ENCODE measurements at regions not wholly inside any gene's neighbourhood (a gene's known extent, or its start where the extent isn't known, plus 50 kb on each side); places are given as distances from the start of the nearest gene placed in this dataset.
"Not testable (repeated sequence)": the region's sequence is repeated elsewhere in the genome, so short reads cannot be mapped to it uniquely, and the experiment has no call there.

- no peak for DNase-seq (ENCODE audit: low read depth, low spot score)
These were observed 279.2 kb upstream of the TBL1XR1 start for GRCh38 chr3:177476495-177476894.

- no peak for DNase-seq (ENCODE audit: low read depth, low spot score)
These were observed 279.7 kb upstream of the TBL1XR1 start for GRCh38 chr3:177476921-177477435.

- no peak for DNase-seq (ENCODE audit: low read depth, low spot score)
These were observed 281.0 kb upstream of the TBL1XR1 start for GRCh38 chr3:177478170-177478867.

- no peak for DNase-seq (ENCODE audit: low read depth, low spot score)
These were observed 282.3 kb upstream of the TBL1XR1 start for GRCh38 chr3:177479630-177480029.

GRCh38 chr3:177481329-177481728, 284.0 kb upstream of the TBL1XR1 start:
- no peak for DNase-seq (ENCODE audit: low read depth, low spot score)

- DNase-seq (ENCODE audit: low read depth, low spot score) = no peak
These were observed 284.9 kb upstream of the TBL1XR1 start for GRCh38 chr3:177482048-177482691.

GRCh38 chr3:177483182-177483967, 286.1 kb upstream of the TBL1XR1 start:
- DNase-seq (ENCODE audit: low read depth, low spot score) = no peak

GRCh38 chr3:177484206-177484605, 286.9 kb upstream of the TBL1XR1 start:
- DNase-seq (ENCODE audit: low read depth, low spot score) = no peak

GRCh38 chr3:177484926-177485325, 287.6 kb upstream of the TBL1XR1 start:
- DNase-seq (ENCODE audit: low read depth, low spot score) = no peak

- DNase-seq (ENCODE audit: low read depth, low spot score) = no peak
These were observed 290.4 kb upstream of the TBL1XR1 start for GRCh38 chr3:177487635-177488186.

GRCh38 chr3:177488740-177489139, 291.5 kb upstream of the TBL1XR1 start:
- DNase-seq (ENCODE audit: low read depth, low spot score) = no peak

- no peak for DNase-seq (ENCODE audit: low read depth, low spot score)
These were observed 293.3 kb upstream of the TBL1XR1 start for GRCh38 chr3:177490626-177491025.

- DNase-seq (ENCODE audit: low read depth, low spot score) = no peak
These were observed 294.2 kb upstream of the TBL1XR1 start for GRCh38 chr3:177491296-177492032.

GRCh38 chr3:177493091-177493490, 295.8 kb upstream of the TBL1XR1 start:
- DNase-seq (ENCODE audit: low read depth, low spot score) = no peak

GRCh38 chr3:177494216-177494615, 296.9 kb upstream of the TBL1XR1 start:
- no peak for DNase-seq (ENCODE audit: low read depth, low spot score)

GRCh38 chr3:177495566-177495965, 298.3 kb upstream of the TBL1XR1 start:
- DNase-seq (ENCODE audit: low read depth, low spot score) = no peak

GRCh38 chr3:177498037-177498857, 301.0 kb upstream of the TBL1XR1 start:
- no peak for DNase-seq (ENCODE audit: low read depth, low spot score)

GRCh38 chr3:177499039-177499438, 301.8 kb upstream of the TBL1XR1 start:
- not testable (repeated sequence) for DNase-seq (ENCODE audit: low read depth, low spot score)

- DNase-seq (ENCODE audit: low read depth, low spot score) = no peak
These were observed 302.6 kb upstream of the TBL1XR1 start for GRCh38 chr3:177499779-177500423.

GRCh38 chr3:177510693-177511216, 313.5 kb upstream of the TBL1XR1 start:
- no peak for DNase-seq (ENCODE audit: low read depth, low spot score)

Measured in activated CD4-positive, CD25-positive, alpha-beta regulatory T cell treated with anti-CD3 and anti-CD28 coated beads, Interleukin-2, amount 50 U/mL, for 16 hours (primary cell).